WTC11 (cell line): ENCODE measurements at regions not wholly inside any gene's neighbourhood (a gene's known extent, or its start where the extent isn't known, plus 50 kb on each side); places are given as distances from the start of the nearest gene placed in this dataset.

Experiments
- ATAC-seq: fragments of 200-7000 bp; cut with Tn5 transposase; 2 replicates; pipeline ENCODE4 v1.10.0; 2021; ENCODE audit warnings: mild to moderate bottlenecking, moderate library complexity
- CTCF ChIA-PET: fragments of 300-600 bp; sonication (Branson Sonifier 250); formaldehyde crosslinking; loops from one replicate; lab custom pipeline; 2021; ENCODE audit warnings: antibody characterized with exemption; lab: Charles Lee
- POLR2A ChIA-PET: fragments of 350-600 bp; sonication (Branson Sonifier 250); formaldehyde crosslinking; loops from one replicate; lab custom pipeline; 2021; ENCODE audit warnings: antibody characterized with exemption; lab: Charles Lee
- DNase-seq: peaks from one replicate; pipeline ENCODE4 v3.0.0; 2021; ENCODE audit warnings: low spot score
- H3K27ac Mint-ChIP-seq: 2 replicates; pipeline ENCODE4 v1.8.0; 2021; ENCODE audit warnings: mixed read lengths
- H3K27me3 Mint-ChIP-seq: 2 replicates; pipeline ENCODE4 v1.8.0; 2021; ENCODE audit warnings: low read depth, mild to moderate bottlenecking, moderate library complexity, mixed read lengths
- H3K36me3 Mint-ChIP-seq: 2 replicates; pipeline ENCODE4 v1.8.0; 2021; ENCODE audit warnings: mixed read lengths
- H3K4me1 Mint-ChIP-seq: 2 replicates; pipeline ENCODE4 v1.8.0; 2022; ENCODE audit warnings: mixed read lengths
- H3K4me3 Mint-ChIP-seq: 2 replicates; pipeline ENCODE4 v1.8.0; 2021; ENCODE audit warnings: mild to moderate bottlenecking, moderate library complexity, mixed read lengths
- H3K9me3 Mint-ChIP-seq: 2 replicates; pipeline ENCODE4 v1.8.0; 2021; ENCODE audit warnings: mixed read lengths
- AR ChIP-seq: fragments of 250-450 bp; sonication (Bioruptor Pico); IDR thresholded peaks from 2 replicates; pipeline ENCODE4 v1.9.0; 2021; ENCODE audit warnings: mild to moderate bottlenecking
- ATF2 ChIP-seq: sonication (generic); formaldehyde crosslinking; IDR thresholded peaks from 2 replicates; pipeline ENCODE4 v1.8.1; 2022; ENCODE audit warnings: low read depth, missing genetic modification reagents, borderline replicate concordance
- ATF3 ChIP-seq: sonication (generic); formaldehyde crosslinking; conservative IDR thresholded peaks from 2 replicates; pipeline ENCODE4 v1.8.1; 2022; ENCODE audit warnings: mild to moderate bottlenecking, missing genetic modification reagents
- ATF6 ChIP-seq: sonication (generic); formaldehyde crosslinking; IDR thresholded peaks from 2 replicates; pipeline ENCODE4 v1.8.1; 2023; ENCODE audit warnings: mild to moderate bottlenecking, missing genetic modification reagents
- EMX1 ChIP-seq: fragments of 250-450 bp; sonication (Bioruptor Pico); IDR thresholded peaks from 2 replicates; pipeline ENCODE4 v1.8.0; 2021; ENCODE audit warnings: mild to moderate bottlenecking
- ERG ChIP-seq: fragments of 250-450 bp; sonication (Bioruptor Pico); IDR thresholded peaks from 2 replicates; pipeline ENCODE4 v1.8.0; 2021; ENCODE audit warnings: mild to moderate bottlenecking
- ESRRA ChIP-seq: sonication (generic); formaldehyde crosslinking; IDR thresholded peaks from 2 replicates; pipeline ENCODE4 v1.8.1; 2022; ENCODE audit warnings: mild to moderate bottlenecking, missing genetic modification reagents, borderline replicate concordance
- FOXP4 ChIP-seq: sonication (generic); formaldehyde crosslinking; IDR thresholded peaks from 2 replicates; pipeline ENCODE4 v1.8.0; 2022; ENCODE audit warnings: mild to moderate bottlenecking, missing genetic modification reagents
- GTF2I ChIP-seq: fragments of 250-450 bp; sonication (Bioruptor Pico); conservative IDR thresholded peaks from 2 replicates; pipeline ENCODE4 v1.4.0; 2021; ENCODE audit warnings: mild to moderate bottlenecking
- IRF2 ChIP-seq: sonication (generic); formaldehyde crosslinking; IDR thresholded peaks from 2 replicates; pipeline ENCODE4 v1.8.0; 2022; ENCODE audit warnings: low read depth, missing genetic modification reagents, borderline replicate concordance
- KAT7 ChIP-seq: sonication (generic); formaldehyde crosslinking; IDR thresholded peaks from 2 replicates; pipeline ENCODE4 v1.8.1; 2023; ENCODE audit warnings: missing genetic modification reagents, mild to moderate bottlenecking, borderline replicate concordance
- MYBL2 ChIP-seq: sonication (generic); formaldehyde crosslinking; IDR thresholded peaks from 2 replicates; pipeline ENCODE4 v1.8.1; 2023; ENCODE audit warnings: mild to moderate bottlenecking, moderate library complexity, missing genetic modification reagents
- OVOL2 ChIP-seq: fragments of 250-450 bp; sonication (Bioruptor Pico); IDR thresholded peaks from 2 replicates; pipeline ENCODE4 v1.9.0; 2021; ENCODE audit warnings: mild to moderate bottlenecking, borderline replicate concordance
- ZNF281 ChIP-seq: sonication (generic); formaldehyde crosslinking; IDR thresholded peaks from 2 replicates; pipeline ENCODE4 v1.8.0; 2023; ENCODE audit warnings: mild to moderate bottlenecking, missing genetic modification reagents
- ZNF425 ChIP-seq: fragments of 250-450 bp; sonication (Bioruptor Pico); conservative IDR thresholded peaks from 2 replicates; pipeline ENCODE4 v1.9.0; 2021; ENCODE audit warnings: mild to moderate bottlenecking
- ZNF532 ChIP-seq: fragments of 250-450 bp; sonication (Bioruptor Pico); IDR thresholded peaks from 2 replicates; pipeline ENCODE4 v1.9.0; 2021; ENCODE audit warnings: mild to moderate bottlenecking, borderline replicate concordance

GRCh38 chr5:90191352-90192045 is 218.1 kb downstream of the CETN3 start:
- Mint-ChIP-seq H3K27me3 (no peaks in the 10 kb centered on the region), H3K27ac (no peak overlapping the region), H3K36me3 (peaks cover 3% of the 10 kb centered on the region; the same call in 1 of the 2 replicates), H3K4me1 (peaks cover 6% of the 10 kb centered on the region), H3K9me3 (no peaks in the 10 kb centered on the region), H3K4me3 (no peak overlapping the region)
- no peak for DNase-seq
- ATAC-seq = no peak
- CTCF ChIA-PET = no interaction called here
- POLR2A ChIA-PET = no interaction called here
- no peak for TF ChIP-seq ATF2 (CRISPR knock-in tag)
- no peak for TF ChIP-seq ZNF281 (CRISPR knock-in tag)
- TF ChIP-seq OVOL2 (CRISPR knock-in tag) = no peak
- TF ChIP-seq IRF2 = no peak
- TF ChIP-seq MYBL2 (CRISPR knock-in tag) = no peak
- no peak for TF ChIP-seq ERG
- TF ChIP-seq ZNF532 (CRISPR knock-in tag) = no peak
- no peak for TF ChIP-seq AR
- TF ChIP-seq ESRRA (CRISPR knock-in tag) = no peak
- no peak for TF ChIP-seq ATF6 (CRISPR knock-in tag)
- no peak for TF ChIP-seq ZNF425 (CRISPR knock-in tag)
- TF ChIP-seq EMX1 = no peak
- TF ChIP-seq ATF3 (CRISPR knock-in tag) = no peak
- no peak for TF ChIP-seq KAT7
- no peak for TF ChIP-seq GTF2I (CRISPR knock-in tag)
- no peak for TF ChIP-seq FOXP4 (CRISPR knock-in tag)
